Stomach (tissue), 4 donors: ENCODE measurements at regions not wholly inside any gene's neighbourhood (a gene's known extent, or its start where the extent isn't known, plus 50 kb on each side); places are given as distances from the start of the nearest gene placed in this dataset.

Experiments
- CTCF ChIP-seq, 7 experiments: fragments of 450-650 bp in 4 of 7; fragments of 200-600 bp in 3 of 7; sonication (generic) in 3 of 7; IDR thresholded peaks; one replicate each; pipeline ENCODE4 v1.5.1; 2016 to 2019; ENCODE audit warnings: antibody characterized with exemption in 7 of 7, control low read depth in 2 of 7, mild to moderate bottlenecking in 1 of 7
- EP300 ChIP-seq: sonication (generic); formaldehyde crosslinking; IDR thresholded peaks from one replicate; pipeline ENCODE4 v1.6.1; 2017; ENCODE audit warnings: antibody characterized with exemption
- POLR2A ChIP-seq, 4 donors: fragments of 450-650 bp; IDR thresholded peaks; one replicate each; pipeline ENCODE4 v1.6.1; 2016; ENCODE audit warnings: antibody characterized with exemption in 4 of 4, control low read depth in 2 of 4, mild to moderate bottlenecking in 1 of 4, moderate library complexity in 1 of 4
- POLR2AphosphoS5 ChIP-seq, 3 donors: sonication (generic); formaldehyde crosslinking; IDR thresholded peaks; one replicate each; pipeline ENCODE4 v1.6.1; 2016; ENCODE audit warnings: antibody characterized with exemption in 3 of 3

GRCh38 chr2:134778372-134778771 lies 59.6 kb upstream of the TMEM163 start:
- peak in 1 of 7 experiments; percentile 9 for TF ChIP-seq CTCF (IDR thresholded peaks at IDR 0.05)
- no peak for TF ChIP-seq POLR2A (IDR thresholded peaks at IDR 0.05)
- no peak for TF ChIP-seq POLR2AphosphoS5 (IDR thresholded peaks at IDR 0.05)
- TF ChIP-seq EP300, result no peak
